ENCODE measurements at regions not wholly inside any gene's neighbourhood (a gene's known extent, or its start where the extent isn't known, plus 50 kb on each side); places are given as distances from the start of the nearest gene placed in this dataset.

- Histone ChIP-seq H3K4me3 (replicated peaks in 1 of 2; ENCODE audit: low read depth in 1 of 2, low read length in 2 of 2) (no peak overlapping the region), H2AFZ (ENCODE audit: low read depth, low read length, poor library complexity, severe bottlenecking) (no peak overlapping the region), H3K27me3 (ENCODE audit: insufficient read depth, low read length) (no peaks in the 10 kb centered on the region), H3K36me3 (ENCODE audit: control insufficient read depth in 1 of 2, insufficient read depth in 2 of 2, low read length in 2 of 2) (no peaks in the 10 kb centered on the region), H4K20me1 (ENCODE audit: insufficient read depth) (no peaks in the 10 kb centered on the region), H3K27ac (ENCODE audit: low read depth, low read length) (no peak overlapping the region), H3K9me2 (ENCODE audit: insufficient read depth) (no peaks in the 10 kb centered on the region), H3K4me2 (ENCODE audit: low read length) (no peak overlapping the region), H3K4me1 (ENCODE audit: control insufficient read depth in 1 of 2, insufficient read depth in 2 of 2, low read length in 2 of 2) (no peaks in the 10 kb centered on the region), H3K9ac (ENCODE audit: low read length) (no peak overlapping the region), H3K79me2 (ENCODE audit: insufficient read depth, low read length) (no peaks in the 10 kb centered on the region), H3K9me3 (ENCODE audit: control insufficient read depth in 1 of 2, insufficient read depth in 1 of 2, low read depth in 1 of 2, low read length in 2 of 2) (no peaks in the 10 kb centered on the region)
- DNase-seq (ENCODE audit: low read depth, low spot score): no peak
- no peak for TF ChIP-seq ATF3 (IDR thresholded peaks at IDR 0.05)
- no peak for TF ChIP-seq SIN3A (IDR thresholded peaks at IDR 0.05; ENCODE audit: low read depth)
- no peak for TF ChIP-seq CBX3 (IDR thresholded peaks at IDR 0.05; ENCODE audit: low read depth)
- no peak for TF ChIP-seq CTCF (IDR thresholded peaks at IDR 0.05 in 2 of 3, conservative IDR thresholded peaks at IDR 0.05 in 1 of 3; ENCODE audit: borderline replicate concordance in 1 of 3, insufficient read depth in 1 of 3, low read depth in 2 of 3, low read length in 2 of 3)
- TF ChIP-seq CEBPB (IDR thresholded peaks at IDR 0.05; ENCODE audit: low read depth): no peak
- no peak for TF ChIP-seq JUND (IDR thresholded peaks at IDR 0.05)
- CTCF ChIA-PET: no interaction called here
- BruUV-seq (replicated peaks): no TSS peak
- RAD21 ChIA-PET (ENCODE audit: low non-redundant PET in 1 of 2, low total read pairs in 2 of 2, uncharacterized antibody in 2 of 2, unreplicated experiment in 2 of 2): no interaction called here
- no peak for ATAC-seq
- intact Hi-C loops (cut with micrococcal nuclease): no loop called here
- POLR2A ChIA-PET: no interaction called here
These were observed 159.2 kb upstream of the C9orf72 start for GRCh38 chr9:27732494-27732893.

GRCh38 chr9:27743490-27743889 lies 170.2 kb upstream of the C9orf72 start:
- no peaks in the 10 kb centered on the region for H3K9me2 ChIP-seq (ENCODE audit: insufficient read depth)
- H3K27ac ChIP-seq (ENCODE audit: low read depth, low read length): no peak overlapping the region
- no peak overlapping the region for H3K4me2 ChIP-seq (ENCODE audit: low read length)
- H3K9me3 ChIP-seq (ENCODE audit: control insufficient read depth in 1 of 2, insufficient read depth in 1 of 2, low read depth in 1 of 2, low read length in 2 of 2): no peaks in the 10 kb centered on the region
- H3K9ac ChIP-seq (ENCODE audit: low read length): no peak overlapping the region
- BruUV-seq (replicated peaks): no TSS peak
- ChIA-PET POLR2A (no interaction called here), CTCF (no interaction called here), RAD21 (ENCODE audit: low non-redundant PET in 1 of 2, low total read pairs in 2 of 2, uncharacterized antibody in 2 of 2, unreplicated experiment in 2 of 2) (no interaction called here)
- H3K79me2 ChIP-seq (ENCODE audit: insufficient read depth, low read length): no peaks in the 10 kb centered on the region
- no peak overlapping the region for H2AFZ ChIP-seq (ENCODE audit: low read depth, low read length, poor library complexity, severe bottlenecking)
- no peaks in the 10 kb centered on the region for H4K20me1 ChIP-seq (ENCODE audit: insufficient read depth)
- no peak for ATAC-seq
- TF ChIP-seq CTCF (IDR thresholded peaks at IDR 0.05 in 2 of 3, conservative IDR thresholded peaks at IDR 0.05 in 1 of 3; ENCODE audit: borderline replicate concordance in 1 of 3, insufficient read depth in 1 of 3, low read depth in 2 of 3, low read length in 2 of 3) (no peak), YY1 (IDR thresholded peaks at IDR 0.05; ENCODE audit: extremely low read depth, insufficient replicate concordance, low read depth, low read length) (no peak)
- no peaks in the 10 kb centered on the region for H3K4me1 ChIP-seq (ENCODE audit: control insufficient read depth in 1 of 2, insufficient read depth in 2 of 2, low read length in 2 of 2)
- DNase-seq (ENCODE audit: low read depth, low spot score): no peak
- no peak overlapping the region for H3K4me3 ChIP-seq (replicated peaks in 1 of 2; ENCODE audit: low read depth in 1 of 2, low read length in 2 of 2)
- H3K27me3 ChIP-seq (ENCODE audit: insufficient read depth, low read length): no peaks in the 10 kb centered on the region
- intact Hi-C loops (cut with micrococcal nuclease): no loop called here
- no peaks in the 10 kb centered on the region for H3K36me3 ChIP-seq (ENCODE audit: control insufficient read depth in 1 of 2, insufficient read depth in 2 of 2, low read length in 2 of 2)
